ENCODE measurements at regions not wholly inside any gene's neighbourhood (a gene's known extent, or its start where the extent isn't known, plus 50 kb on each side); places are given as distances from the start of the nearest gene placed in this dataset.

GRCh38 chr4:137611998-137612700 lies 79.9 kb upstream of the PCDH18 start:
- no peak for TF ChIP-seq CTCF (IDR thresholded peaks at IDR 0.05)
- no peak for TF ChIP-seq POLR2A (IDR thresholded peaks at IDR 0.05)

Data from testis (tissue), 2 donors.